ENCODE measurements at regions not wholly inside any gene's neighbourhood (a gene's known extent, or its start where the extent isn't known, plus 50 kb on each side); places are given as distances from the start of the nearest gene placed in this dataset.

GRCh38 chr3:109851854-109852253, 514.5 kb upstream of the DPPA4 start:
- Histone ChIP-seq H3K79me2 (ENCODE audit: low read length) (no peaks in the 10 kb centered on the region), H3K27me3 (ENCODE audit: low read length) (no peaks in the 10 kb centered on the region), H3K9ac (ENCODE audit: low read length) (no peak overlapping the region), H3K36me3 (ENCODE audit: low read depth, low read length) (no peaks in the 10 kb centered on the region), H3K27ac (ENCODE audit: low read length) (no peak overlapping the region), H3K9me2 (replicated peaks; ENCODE audit: low read length) (no peaks in the 10 kb centered on the region), H2AFZ (ENCODE audit: low read length) (no peak overlapping the region), H3K4me1 (ENCODE audit: insufficient read depth, low read length) (no peaks in the 10 kb centered on the region), H4K20me1 (ENCODE audit: low read length) (no peaks in the 10 kb centered on the region), H3K4me3 (ENCODE audit: low read length) (no peak overlapping the region), H3K9me3 (ENCODE audit: low read length) (peaks cover 13% of the 10 kb centered on the region; the same call in 1 of the 2 replicates), H3K4me2 (ENCODE audit: low read length) (no peak overlapping the region), H3F3A (ENCODE audit: low read length, unreplicated experiment) (no peaks in the 10 kb centered on the region)
- ATAC-seq (no peak), DNase-seq (no peak)
- intact Hi-C loops (cut with micrococcal nuclease) = no loop called here
- ChIA-PET POLR2A (ENCODE audit: unreplicated experiment) (no interaction called here), CTCF (no interaction called here)
- no peak for TF ChIP-seq CTCF (conservative IDR thresholded peaks at IDR 0.05; ENCODE audit: low read depth, low read length)
- no peak for TF ChIP-seq EZH2 (IDR thresholded peaks at IDR 0.05; ENCODE audit: low read length, unreplicated experiment)
- TF ChIP-seq EZH2phosphoT487 (IDR thresholded peaks at IDR 0.05; ENCODE audit: borderline replicate concordance, low read length) = no peak
- BruUV-seq (replicated peaks) = no TSS peak

- DNase-seq (no peak), ATAC-seq (no peak)
- Histone ChIP-seq H3K4me1 (ENCODE audit: insufficient read depth, low read length) (no peaks in the 10 kb centered on the region), H3K27ac (ENCODE audit: low read length) (no peak overlapping the region), H3K79me2 (ENCODE audit: low read length) (no peaks in the 10 kb centered on the region), H3K4me3 (ENCODE audit: low read length) (no peak overlapping the region), H3K36me3 (ENCODE audit: low read depth, low read length) (no peaks in the 10 kb centered on the region), H3K9ac (ENCODE audit: low read length) (no peak overlapping the region), H4K20me1 (ENCODE audit: low read length) (no peaks in the 10 kb centered on the region), H2AFZ (ENCODE audit: low read length) (no peak overlapping the region), H3K9me3 (ENCODE audit: low read length) (peaks cover 13% of the 10 kb centered on the region; the same call in 1 of the 2 replicates), H3K27me3 (ENCODE audit: low read length) (no peaks in the 10 kb centered on the region), H3F3A (ENCODE audit: low read length, unreplicated experiment) (no peaks in the 10 kb centered on the region), H3K9me2 (replicated peaks; ENCODE audit: low read length) (no peaks in the 10 kb centered on the region), H3K4me2 (ENCODE audit: low read length) (no peak overlapping the region)
- intact Hi-C loops (cut with micrococcal nuclease) = no loop called here
- TF ChIP-seq EZH2 (IDR thresholded peaks at IDR 0.05; ENCODE audit: low read length, unreplicated experiment) = no peak
- TF ChIP-seq EZH2phosphoT487 (IDR thresholded peaks at IDR 0.05; ENCODE audit: borderline replicate concordance, low read length) = no peak
- no peak for TF ChIP-seq CTCF (conservative IDR thresholded peaks at IDR 0.05; ENCODE audit: low read depth, low read length)
- ChIA-PET CTCF (no interaction called here), POLR2A (ENCODE audit: unreplicated experiment) (no interaction called here)
- no TSS peak for BruUV-seq (replicated peaks)
Observed at GRCh38 chr3:109852283-109852682, 514.9 kb upstream of the DPPA4 start.

- Histone ChIP-seq H2AFZ (ENCODE audit: low read length) (no peak overlapping the region), H4K20me1 (ENCODE audit: low read length) (no peaks in the 10 kb centered on the region), H3K27me3 (ENCODE audit: low read length) (no peaks in the 10 kb centered on the region), H3K4me2 (ENCODE audit: low read length) (no peak overlapping the region), H3K4me1 (ENCODE audit: insufficient read depth, low read length) (no peaks in the 10 kb centered on the region), H3K36me3 (ENCODE audit: low read depth, low read length) (no peaks in the 10 kb centered on the region), H3F3A (ENCODE audit: low read length, unreplicated experiment) (no peaks in the 10 kb centered on the region), H3K9me3 (ENCODE audit: low read length) (peaks cover 13% of the 10 kb centered on the region; the same call in 1 of the 2 replicates), H3K9me2 (replicated peaks; ENCODE audit: low read length) (no peaks in the 10 kb centered on the region), H3K9ac (ENCODE audit: low read length) (no peak overlapping the region), H3K27ac (ENCODE audit: low read length) (no peak overlapping the region), H3K79me2 (ENCODE audit: low read length) (no peaks in the 10 kb centered on the region), H3K4me3 (ENCODE audit: low read length) (no peak overlapping the region)
- ChIA-PET CTCF (interaction anchor here (0.6 kb wide), 1 partner anchor 441 kb away, joined by 3 read pairs; no protein-coding TSS in a partner anchor), POLR2A (ENCODE audit: unreplicated experiment) (no interaction called here)
- DNase-seq = no peak
- no peak for ATAC-seq
- no TSS peak for BruUV-seq (replicated peaks)
- TF ChIP-seq CTCF (conservative IDR thresholded peaks at IDR 0.05; ENCODE audit: low read depth, low read length) = no peak
- TF ChIP-seq EZH2 (IDR thresholded peaks at IDR 0.05; ENCODE audit: low read length, unreplicated experiment) = no peak
- TF ChIP-seq EZH2phosphoT487 (IDR thresholded peaks at IDR 0.05; ENCODE audit: borderline replicate concordance, low read length) = no peak
- intact Hi-C loops (cut with micrococcal nuclease) = no loop called here
Observed at GRCh38 chr3:109853077-109853731, 515.9 kb upstream of the DPPA4 start.

All from PC-3 (cell line).